Kidney (tissue), 13 donors: ENCODE measurements at regions not wholly inside any gene's neighbourhood (a gene's known extent, or its start where the extent isn't known, plus 50 kb on each side); places are given as distances from the start of the nearest gene placed in this dataset.

Source experiments
- DNase-seq, 5 donors: peaks; one replicate each; pipeline ENCODE4 v3.0.0-alpha.2; 2013 to 2020
- FAIRE-seq: peaks from 2 replicates; lab custom pipeline; 2012; peaks lifted over from hg19 to GRCh38; lab: Jason Lieb, UNC
- H3K27ac ChIP-seq, 2 donors: one replicate each; pipeline ENCODE4 v1.7.0; 2013; ENCODE audit warnings: low read depth in 2 of 2, low read length in 2 of 2, inconsistent platforms in 1 of 2
- H3K27me3 ChIP-seq: one replicate; pipeline ENCODE4 v1.7.1; 2013; ENCODE audit warnings: low read length, inconsistent platforms; ENCODE audit not compliant: control insufficient read depth, insufficient read depth
- H3K36me3 ChIP-seq, 3 donors: one replicate each; pipeline versions ENCODE4 v1.7.0 to v1.7.1; 2013; ENCODE audit warnings: low read length in 3 of 3, control low read depth in 1 of 3, inconsistent platforms in 1 of 3; ENCODE audit not compliant: insufficient read depth in 3 of 3, control insufficient read depth in 2 of 3
- H3K4me1 ChIP-seq, 3 donors: one replicate each; pipeline versions ENCODE4 v1.7.0 to v1.7.1; 2013; ENCODE audit warnings: low read length in 3 of 3, inconsistent platforms in 1 of 3, low read depth in 1 of 3; ENCODE audit not compliant: control insufficient read depth in 2 of 3, insufficient read depth in 2 of 3
- H3K4me3 ChIP-seq, 3 donors: one replicate each; pipeline versions ENCODE4 v1.7.0 to v1.8.1; 2013; ENCODE audit warnings: low read length in 3 of 3, control low read depth in 1 of 3, inconsistent platforms in 1 of 3
- H3K9ac ChIP-seq, 3 donors: one replicate each; pipeline versions ENCODE4 v1.7.0 to v1.7.1; 2013; ENCODE audit warnings: low read length in 3 of 3, control low read depth in 1 of 3, inconsistent platforms in 1 of 3
- H3K9me3 ChIP-seq, 3 donors: one replicate each; pipeline versions ENCODE4 v1.7.0 to v1.7.1; 2013; ENCODE audit warnings: low read length in 3 of 3, control low read depth in 1 of 3, inconsistent platforms in 1 of 3; ENCODE audit not compliant: control insufficient read depth in 2 of 3, insufficient read depth in 1 of 3
- CTCF ChIP-seq: IDR thresholded peaks from 3 replicates; pipeline ENCODE4 v1.5.1; 2012; ENCODE audit warnings: mild to moderate bottlenecking, moderate library complexity, borderline replicate concordance; ENCODE audit not compliant: insufficient read depth; ENCODE audit errors: extremely low read depth
- intact Hi-C: fragments of 100-400 bp; cut with DNase I; formaldehyde crosslinking; loops from one replicate; pipeline ENCODE4 v1.11.1; 2022
- donor health status: control.
- donor health status: control.
- donor health status: control.
- donor health status: control.
- donor health status: control.
- donor health status: DM: yes; HTN: yes; CAD: no.
- donor health status: Normal renal cell carcinoma (clear cell type).

GRCh38 chr11:121780971-121781370 is 328.2 kb upstream of the SORL1-AS1 start:
- H3K36me3 ChIP-seq, result no peaks in the 10 kb centered on the region
- no peak for TF ChIP-seq CTCF
- H3K4me1 ChIP-seq, result no peaks in the 10 kb centered on the region
- FAIRE-seq (no peak), DNase-seq (no peak)
- no peaks in the 10 kb centered on the region for H3K27me3 ChIP-seq
- intact Hi-C loops, result no loop called here
- H3K9ac ChIP-seq, result no peak overlapping the region
- H3K9me3 ChIP-seq, result no peaks in the 10 kb centered on the region
- no peak overlapping the region for H3K27ac ChIP-seq
- no peak overlapping the region for H3K4me3 ChIP-seq

- Histone ChIP-seq H3K27me3 (no peaks in the 10 kb centered on the region), H3K27ac (no peak overlapping the region), H3K9ac (no peak overlapping the region), H3K36me3 (no peaks in the 10 kb centered on the region), H3K4me3 (no peak overlapping the region), H3K4me1 (no peaks in the 10 kb centered on the region), H3K9me3 (no peaks in the 10 kb centered on the region)
- TF ChIP-seq CTCF, result no peak
- intact Hi-C loops, result no loop called here
- FAIRE-seq (no peak), DNase-seq (no peak)
Observed at GRCh38 chr11:121777056-121777455, 324.3 kb upstream of the SORL1-AS1 start.

- intact Hi-C loops, result no loop called here
- Histone ChIP-seq H3K9ac (no peak overlapping the region), H3K9me3 (no peaks in the 10 kb centered on the region), H3K27ac (no peak overlapping the region), H3K36me3 (no peaks in the 10 kb centered on the region), H3K27me3 (no peaks in the 10 kb centered on the region), H3K4me1 (no peaks in the 10 kb centered on the region), H3K4me3 (no peak overlapping the region)
- no peak for TF ChIP-seq CTCF
- no peak for DNase-seq
- no peak for FAIRE-seq
Observed at GRCh38 chr11:121775276-121775675, 322.5 kb upstream of the SORL1-AS1 start.

GRCh38 chr11:121773076-121773475 is 320.3 kb upstream of the SORL1-AS1 start:
- no peaks in the 10 kb centered on the region for H3K27me3 ChIP-seq
- no peak for FAIRE-seq
- H3K27ac ChIP-seq, result no peak overlapping the region
- TF ChIP-seq CTCF, result no peak
- no peak overlapping the region for H3K9ac ChIP-seq
- H3K36me3 ChIP-seq, result no peaks in the 10 kb centered on the region
- intact Hi-C loops, result no loop called here
- H3K4me1 ChIP-seq, result no peaks in the 10 kb centered on the region
- no peak overlapping the region for H3K4me3 ChIP-seq
- no peak for DNase-seq
- no peaks in the 10 kb centered on the region for H3K9me3 ChIP-seq
